Testis (tissue), 2 donors: ENCODE measurements at regions not wholly inside any gene's neighbourhood (a gene's known extent, or its start where the extent isn't known, plus 50 kb on each side); places are given as distances from the start of the nearest gene placed in this dataset.

ENCODE experiments used
- CTCF ChIP-seq, 3 experiments: fragments of 450-650 bp in 2 of 3; fragments of 200-600 bp in 1 of 3; sonication (generic) in 1 of 3; IDR thresholded peaks; one replicate each; pipeline ENCODE4 v1.5.1; 2016 to 2019; ENCODE audit warnings: antibody characterized with exemption in 3 of 3, mild to moderate bottlenecking in 2 of 3, moderate library complexity in 1 of 3
- POLR2A ChIP-seq: fragments of 450-650 bp; IDR thresholded peaks from one replicate; pipeline ENCODE4 v1.6.1; 2017; ENCODE audit warnings: antibody characterized with exemption, mild to moderate bottlenecking, moderate library complexity

- TF ChIP-seq CTCF (IDR thresholded peaks at IDR 0.05) (no peak), POLR2A (no peak)
These were observed 348.5 kb downstream of the TCERG1L start for GRCh38 chr10:130963052-130963393.
